NK-92 (cell line): ENCODE measurements at regions not wholly inside any gene's neighbourhood (a gene's known extent, or its start where the extent isn't known, plus 50 kb on each side); places are given as distances from the start of the nearest gene placed in this dataset.
"Not testable (repeated sequence)": the region's sequence is repeated elsewhere in the genome, so short reads cannot be mapped to it uniquely, and the experiment has no call there.

Experiments used
- DNase-seq: peaks from one replicate; lab custom pipeline; 2025; ENCODE audit not compliant: unreplicated experiment; lab: John Stamatoyannopoulos, UW

GRCh38 chrX:28408017-28408723 is 179.1 kb upstream of the IL1RAPL1 start:
- no peak for DNase-seq

- no peak for DNase-seq
Measured at GRCh38 chrX:28398342-28398741, 188.9 kb upstream of the IL1RAPL1 start.

GRCh38 chrX:28391528-28391927 is 195.7 kb upstream of the IL1RAPL1 start:
- no peak for DNase-seq

GRCh38 chrX:28379103-28379502 is 208.1 kb upstream of the IL1RAPL1 start:
- no peak for DNase-seq

- DNase-seq: not testable (repeated sequence)
Measured at GRCh38 chrX:28367649-28368048, 219.6 kb upstream of the IL1RAPL1 start.

GRCh38 chrX:28351801-28352200 is 235.4 kb upstream of the IL1RAPL1 start:
- DNase-seq: no peak

- DNase-seq: no peak
Measured at GRCh38 chrX:28349888-28350287, 237.4 kb upstream of the IL1RAPL1 start.

GRCh38 chrX:28347476-28347875 is 239.8 kb upstream of the IL1RAPL1 start:
- no peak for DNase-seq

GRCh38 chrX:28329156-28329555 is 258.1 kb upstream of the IL1RAPL1 start:
- DNase-seq: no peak

GRCh38 chrX:28324321-28324721 is 262.9 kb upstream of the IL1RAPL1 start:
- no peak for DNase-seq

- DNase-seq: no peak
Measured at GRCh38 chrX:28321286-28321685, 266.0 kb upstream of the IL1RAPL1 start.

- DNase-seq: no peak
Measured at GRCh38 chrX:28312965-28313364, 274.3 kb upstream of the IL1RAPL1 start.

GRCh38 chrX:28312259-28312658 is 275.0 kb upstream of the IL1RAPL1 start:
- no peak for DNase-seq

- no peak for DNase-seq
Measured at GRCh38 chrX:28311466-28311865, 275.8 kb upstream of the IL1RAPL1 start.

- DNase-seq: no peak
Measured at GRCh38 chrX:28303486-28303885, 283.8 kb upstream of the IL1RAPL1 start.

GRCh38 chrX:28278726-28279125 is 297.5 kb upstream of the DCAF8L1 start:
- DNase-seq: no peak

- no peak for DNase-seq
Measured at GRCh38 chrX:28278251-28278650, 297.0 kb upstream of the DCAF8L1 start.

- no peak for DNase-seq
Measured at GRCh38 chrX:28273736-28274135, 292.5 kb upstream of the DCAF8L1 start.

GRCh38 chrX:28246675-28247074 is 265.4 kb upstream of the DCAF8L1 start:
- DNase-seq: no peak

GRCh38 chrX:28229217-28229616 is 248.0 kb upstream of the DCAF8L1 start:
- no peak for DNase-seq

GRCh38 chrX:28225513-28225912 is 244.3 kb upstream of the DCAF8L1 start:
- DNase-seq: no peak

GRCh38 chrX:28223991-28224390 is 242.7 kb upstream of the DCAF8L1 start:
- no peak for DNase-seq

- no peak for DNase-seq
Measured at GRCh38 chrX:28223469-28223868, 242.2 kb upstream of the DCAF8L1 start.
